ENCODE measurements at regions not wholly inside any gene's neighbourhood (a gene's known extent, or its start where the extent isn't known, plus 50 kb on each side); places are given as distances from the start of the nearest gene placed in this dataset.
A peak's percentile ranks its signal among the peaks of the same experiment; 100 is the strongest.

DNA sequence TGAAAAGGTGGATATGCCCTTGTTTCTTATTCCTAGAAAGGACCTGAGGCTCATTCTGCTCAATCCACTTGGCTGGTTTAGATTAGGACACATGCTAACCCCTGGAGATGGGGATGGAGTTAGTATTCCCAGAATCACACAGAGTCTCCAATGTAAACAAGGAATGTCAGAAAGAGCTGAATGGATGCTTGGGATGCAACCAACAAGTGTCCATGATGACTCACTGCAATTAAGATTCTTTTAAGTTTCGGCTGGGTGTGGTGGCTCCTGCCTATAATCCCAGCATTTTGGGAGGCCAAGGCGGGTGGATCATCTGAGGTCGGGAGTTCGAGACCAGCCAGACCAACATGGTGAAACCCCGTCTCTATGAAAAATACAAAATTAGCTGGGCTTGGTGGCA, 315.5 kb upstream of the AZI2 start:
- Mint-ChIP-seq H3K36me3 (ENCODE audit: low read depth) (no peaks in the 10 kb centered on the region), H3K27me3 (no peaks in the 10 kb centered on the region), H3K27ac (no peak overlapping the region), H3K4me1 (no peaks in the 10 kb centered on the region), H3K4me3 (no peak overlapping the region), H3K9me3 (no peaks in the 10 kb centered on the region)
- TF ChIP-seq, protein P1, sequence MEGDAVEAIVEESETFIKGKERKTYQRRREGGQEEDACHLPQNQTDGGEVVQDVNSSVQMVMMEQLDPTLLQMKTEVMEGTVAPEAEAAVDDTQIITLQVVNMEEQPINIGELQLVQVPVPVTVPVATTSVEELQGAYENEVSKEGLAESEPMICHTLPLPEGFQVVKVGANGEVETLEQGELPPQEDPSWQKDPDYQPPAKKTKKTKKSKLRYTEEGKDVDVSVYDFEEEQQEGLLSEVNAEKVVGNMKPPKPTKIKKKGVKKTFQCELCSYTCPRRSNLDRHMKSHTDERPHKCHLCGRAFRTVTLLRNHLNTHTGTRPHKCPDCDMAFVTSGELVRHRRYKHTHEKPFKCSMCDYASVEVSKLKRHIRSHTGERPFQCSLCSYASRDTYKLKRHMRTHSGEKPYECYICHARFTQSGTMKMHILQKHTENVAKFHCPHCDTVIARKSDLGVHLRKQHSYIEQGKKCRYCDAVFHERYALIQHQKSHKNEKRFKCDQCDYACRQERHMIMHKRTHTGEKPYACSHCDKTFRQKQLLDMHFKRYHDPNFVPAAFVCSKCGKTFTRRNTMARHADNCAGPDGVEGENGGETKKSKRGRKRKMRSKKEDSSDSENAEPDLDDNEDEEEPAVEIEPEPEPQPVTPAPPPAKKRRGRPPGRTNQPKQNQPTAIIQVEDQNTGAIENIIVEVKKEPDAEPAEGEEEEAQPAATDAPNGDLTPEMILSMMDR (IDR thresholded peaks at IDR 0.05), result no peak
- intact Hi-C loops (cut with micrococcal nuclease), result no loop called here
- no peak for DNase-seq
- ChIA-PET POLR2A (no interaction called here), CTCF (no interaction called here)
- ATAC-seq (ENCODE audit: low read depth), result no peak

- no peaks in the 10 kb centered on the region for H3K9me3 Mint-ChIP-seq
- no peaks in the 10 kb centered on the region for H3K27me3 Mint-ChIP-seq
- ChIA-PET POLR2A (no interaction called here), CTCF (interaction anchor here (1.0 to 1.1 kb wide), 2 partner anchors 18 to 1531 kb away, joined by 3 to 9 read pairs; no protein-coding TSS in a partner anchor)
- no peaks in the 10 kb centered on the region for H3K4me1 Mint-ChIP-seq
- H3K36me3 Mint-ChIP-seq (ENCODE audit: low read depth), result no peaks in the 10 kb centered on the region
- peak; percentile 40 for ATAC-seq (ENCODE audit: low read depth)
- no peak overlapping the region for H3K27ac Mint-ChIP-seq
- no peak overlapping the region for H3K4me3 Mint-ChIP-seq
- DNase-seq, result no peak
- intact Hi-C loops (cut with micrococcal nuclease), result no loop called here
- TF ChIP-seq, protein P1 (IDR thresholded peaks at IDR 0.05), result no peak
Observed at GRCh38 chr3:28667646-28668621, 319.3 kb upstream of the AZI2 start.

GRCh38 chr3:28669870-28670269, 321.2 kb upstream of the AZI2 start:
- Mint-ChIP-seq H3K9me3 (no peaks in the 10 kb centered on the region), H3K27ac (no peak overlapping the region), H3K4me3 (no peak overlapping the region), H3K4me1 (no peaks in the 10 kb centered on the region), H3K36me3 (ENCODE audit: low read depth) (no peaks in the 10 kb centered on the region), H3K27me3 (no peaks in the 10 kb centered on the region)
- ATAC-seq (ENCODE audit: low read depth) (no peak), DNase-seq (no peak)
- ChIA-PET CTCF (no interaction called here), POLR2A (no interaction called here)
- intact Hi-C loops (cut with micrococcal nuclease), result no loop called here
- TF ChIP-seq, protein P1 (IDR thresholded peaks at IDR 0.05), result no peak

- Mint-ChIP-seq H3K4me1 (no peaks in the 10 kb centered on the region), H3K27ac (no peak overlapping the region), H3K9me3 (no peaks in the 10 kb centered on the region), H3K4me3 (no peak overlapping the region), H3K36me3 (ENCODE audit: low read depth) (no peaks in the 10 kb centered on the region), H3K27me3 (no peaks in the 10 kb centered on the region)
- intact Hi-C loops (cut with micrococcal nuclease), result no loop called here
- DNase-seq (no peak), ATAC-seq (ENCODE audit: low read depth) (no peak)
- POLR2A ChIA-PET, result no interaction called here
- TF ChIP-seq, protein P1 (IDR thresholded peaks at IDR 0.05), result no peak
- CTCF ChIA-PET, result no interaction called here
Observed at GRCh38 chr3:28672406-28672805, 323.8 kb upstream of the AZI2 start.

DNA sequence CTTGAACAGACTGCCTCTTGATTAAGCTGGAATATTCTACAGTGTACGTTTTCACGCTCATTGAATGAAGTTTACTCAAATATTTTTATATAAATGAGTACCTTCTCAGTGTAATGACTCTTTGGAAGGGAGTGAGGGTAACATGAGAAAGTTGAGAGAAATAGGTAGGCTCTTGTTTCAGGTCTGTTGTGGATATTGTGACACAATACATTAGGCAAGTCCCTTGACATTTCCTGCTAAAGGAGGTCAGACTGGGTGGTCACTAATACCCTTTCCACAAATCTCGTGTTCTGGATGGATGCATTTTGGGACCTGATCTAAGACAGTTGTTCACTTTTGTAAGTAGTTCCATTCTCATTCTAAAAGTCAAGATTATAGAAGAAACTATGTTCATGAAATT, 324.8 kb upstream of the AZI2 start:
- CTCF ChIA-PET, result no interaction called here
- H3K4me1 Mint-ChIP-seq, result no peaks in the 10 kb centered on the region
- POLR2A ChIA-PET, result no interaction called here

More for the DNA sequence above, 324.8 kb upstream of the AZI2 start:
- Mint-ChIP-seq H3K27me3 (no peaks in the 10 kb centered on the region), H3K4me3 (no peak overlapping the region), H3K36me3 (ENCODE audit: low read depth) (no peaks in the 10 kb centered on the region), H3K9me3 (no peaks in the 10 kb centered on the region), H3K27ac (no peak overlapping the region)
- no peak for ATAC-seq (ENCODE audit: low read depth)
- no peak for DNase-seq
- TF ChIP-seq, protein P1 (IDR thresholded peaks at IDR 0.05), result no peak
- intact Hi-C loops (cut with micrococcal nuclease), result no loop called here
